HG02884 (cell line): ENCODE measurements at regions not wholly inside any gene's neighbourhood (a gene's known extent, or its start where the extent isn't known, plus 50 kb on each side); places are given as distances from the start of the nearest gene placed in this dataset.

Experiments used
- ATAC-seq: cut with Tn5 transposase; IDR thresholded peaks from one replicate; pipeline ENCODE4 v1.9.1; 2021; ENCODE audit warnings: mild to moderate bottlenecking, moderate library complexity; ENCODE audit not compliant: unreplicated experiment

- no peak for ATAC-seq
Observed at GRCh38 chr12:105939181-105939721, 199.5 kb downstream of the NUAK1 start.

DNA sequence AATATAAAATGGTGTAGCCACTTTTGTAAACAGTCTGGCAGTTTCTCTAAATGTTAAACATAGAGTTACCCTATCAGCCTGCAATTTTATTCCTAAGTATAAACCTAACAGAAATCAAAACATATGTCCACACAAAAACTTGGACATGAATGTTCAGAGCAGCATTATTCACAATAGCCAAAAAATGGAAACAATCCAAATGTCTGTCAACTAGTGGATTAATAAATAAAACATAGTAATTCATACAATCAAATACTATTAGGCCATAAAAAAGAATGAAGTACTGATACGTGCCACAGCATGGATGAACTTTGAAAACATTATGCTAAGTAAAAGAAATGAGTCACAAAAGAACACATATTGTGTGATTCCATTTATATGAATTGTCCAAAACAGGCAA lies 196.5 kb downstream of the NUAK1 start:
- ATAC-seq, result no peak

DNA sequence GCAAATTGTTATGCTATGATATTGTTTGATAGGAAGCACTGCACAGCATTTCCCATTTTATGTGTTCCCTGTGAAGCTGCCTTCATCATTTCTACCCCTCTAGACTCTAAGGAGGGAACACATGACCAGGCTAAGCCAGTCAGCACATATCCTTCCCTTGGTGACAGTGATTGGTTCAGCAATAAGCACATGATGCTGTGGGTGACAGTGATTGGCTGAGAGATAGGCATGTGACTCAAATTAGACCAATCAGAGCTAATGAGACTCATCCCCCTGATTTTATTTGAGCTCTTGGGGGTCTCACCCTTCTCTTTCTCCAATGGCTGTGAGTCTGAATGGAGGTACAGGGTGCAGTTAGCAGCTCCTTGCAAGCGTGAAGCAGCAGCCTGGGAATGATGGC lies 195.2 kb downstream of the NUAK1 start:
- no peak for ATAC-seq

DNA sequence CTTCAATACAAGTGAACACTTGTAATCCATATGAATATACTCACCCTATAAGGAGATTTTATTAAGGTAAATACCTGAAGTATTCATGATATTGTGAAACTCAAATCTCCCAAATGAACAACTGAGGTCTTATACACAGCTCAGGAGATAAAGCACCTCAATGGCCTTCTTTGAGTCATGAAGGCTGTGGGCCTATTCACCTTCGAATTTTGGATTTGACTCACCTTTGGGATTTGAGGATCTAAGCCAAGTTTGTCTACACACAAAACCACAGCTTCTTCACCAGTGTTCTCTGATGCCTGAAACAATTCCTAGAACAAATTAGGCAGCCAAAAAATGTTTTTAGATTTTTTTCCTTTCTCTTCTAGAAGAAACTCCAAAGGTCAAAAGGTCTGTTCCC lies 194.1 kb downstream of the NUAK1 start:
- no peak for ATAC-seq

DNA sequence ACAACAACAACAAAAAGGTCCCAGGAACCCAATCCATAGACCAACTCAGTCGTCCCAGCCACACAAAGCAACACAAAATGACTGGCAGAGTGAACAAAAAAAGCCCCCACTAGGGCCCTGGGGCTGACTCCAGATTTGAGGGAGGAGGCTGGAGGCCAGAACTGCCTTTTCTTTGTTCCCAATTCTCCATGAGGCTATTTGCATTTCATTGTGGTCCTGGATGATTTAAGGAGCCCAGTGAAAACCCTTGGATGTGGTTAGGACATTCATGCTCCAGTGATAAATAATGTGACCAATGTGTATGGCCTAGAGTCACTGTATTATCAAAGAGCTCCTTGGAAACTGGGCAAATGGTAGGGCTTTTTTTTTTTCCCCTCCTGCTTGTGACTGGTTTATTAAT lies 192.9 kb downstream of the NUAK1 start:
- ATAC-seq, result no peak

GRCh38 chr12:105946493-105946901 lies 192.3 kb downstream of the NUAK1 start:
- ATAC-seq, result no peak

DNA sequence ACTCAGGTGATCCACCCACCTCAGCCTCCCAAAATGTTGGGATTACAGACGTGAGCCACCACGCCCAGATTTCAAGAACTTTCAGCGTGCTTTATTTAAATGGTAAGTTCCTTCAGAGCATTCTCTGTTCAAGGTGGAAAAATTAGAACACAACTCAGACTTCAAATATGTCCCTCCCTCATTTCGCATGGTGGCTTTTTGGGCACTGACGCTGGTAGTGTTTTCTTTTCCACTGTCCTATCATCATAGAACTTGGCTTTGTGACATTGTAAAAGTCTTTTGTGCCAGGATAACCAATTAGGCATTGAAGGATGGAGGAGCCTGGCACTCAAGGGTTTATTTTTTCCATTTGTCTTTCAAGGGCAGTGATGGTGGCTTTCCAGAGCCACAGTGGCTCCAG lies 190.8 kb downstream of the NUAK1 start:
- no peak for ATAC-seq

- no peak for ATAC-seq
Observed at GRCh38 chr12:105948331-105948730, 190.4 kb downstream of the NUAK1 start.

DNA sequence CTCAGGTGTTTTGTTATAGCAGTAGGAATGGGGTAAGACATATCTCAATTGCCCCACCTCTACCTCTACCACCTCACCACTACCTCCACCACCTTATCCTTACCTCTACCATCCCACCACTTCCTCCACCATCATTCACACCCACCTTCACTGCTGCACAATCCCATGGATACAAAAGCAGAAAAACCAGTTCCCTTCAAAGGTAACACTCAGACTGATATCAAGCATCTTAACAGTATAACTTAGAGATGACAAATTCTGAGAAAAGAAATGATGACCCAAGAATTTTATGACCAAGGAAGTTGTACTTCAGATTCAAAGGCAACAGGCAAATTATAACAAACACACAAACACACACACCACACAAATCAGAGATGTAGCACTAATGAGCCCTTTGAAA lies 189.4 kb downstream of the NUAK1 start:
- ATAC-seq, result no peak

DNA sequence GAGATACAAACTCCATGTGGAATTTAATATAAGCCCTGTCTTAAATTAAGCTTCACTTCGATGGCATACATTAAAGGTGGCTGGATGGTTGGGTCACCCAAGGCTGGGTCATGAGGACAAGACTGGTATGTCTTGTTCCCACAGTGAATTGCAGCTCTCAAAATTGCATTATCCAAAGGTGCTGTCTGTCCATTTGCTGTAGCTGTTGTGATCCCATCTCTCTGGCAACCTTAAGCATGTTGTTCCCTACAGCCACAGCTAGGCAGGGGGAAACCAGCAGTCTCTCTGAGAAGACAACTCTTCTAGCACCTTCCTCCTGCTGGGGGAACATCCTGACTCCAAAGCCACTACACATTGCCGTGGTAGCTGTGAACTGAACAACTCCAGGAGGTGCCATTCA lies 187.0 kb downstream of the NUAK1 start:
- ATAC-seq, result no peak

DNA sequence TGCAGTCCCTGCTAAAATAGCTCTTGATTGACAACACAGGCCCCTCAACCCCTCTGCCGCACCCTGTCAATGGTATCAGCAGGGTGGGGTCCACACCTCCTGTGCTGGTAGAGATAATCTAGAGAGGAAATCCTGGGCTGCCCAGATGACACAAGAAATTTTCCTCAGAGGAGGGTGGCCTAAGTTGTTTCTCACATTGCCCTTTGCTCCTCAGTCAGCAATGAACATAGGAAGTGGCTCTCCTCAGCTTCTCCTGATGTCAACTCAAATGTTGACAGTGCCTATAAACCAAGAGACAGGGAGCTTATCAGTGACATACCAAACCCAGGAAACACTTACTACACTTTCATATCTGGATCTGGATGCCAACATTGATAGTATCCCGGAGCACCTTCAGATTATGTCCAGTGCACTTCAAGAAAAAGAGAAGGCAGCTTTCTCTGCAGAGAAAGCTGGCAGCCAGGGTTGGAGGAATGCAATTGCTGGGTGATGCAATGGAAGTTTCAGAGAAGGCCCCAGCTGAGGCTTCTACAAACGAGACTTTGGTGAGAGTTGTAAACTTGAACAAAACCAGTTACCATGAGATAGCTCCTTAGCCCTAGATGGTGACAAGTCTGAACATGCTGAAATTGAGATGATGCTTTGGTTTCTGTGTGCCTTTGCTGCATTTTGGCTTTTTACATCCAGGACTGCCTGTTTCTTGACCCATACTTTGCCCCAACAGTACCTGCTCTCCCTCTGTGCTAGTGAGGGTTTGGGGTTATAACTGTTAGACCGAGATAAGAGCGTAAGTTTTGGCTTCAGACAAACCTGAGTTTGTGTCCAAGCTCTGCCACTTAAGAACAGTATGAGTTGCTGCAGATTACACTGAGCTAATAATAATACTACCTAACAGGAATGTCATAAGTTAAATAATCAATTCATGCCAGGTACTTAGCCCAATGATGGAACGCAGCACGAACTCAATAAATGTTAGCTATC lies 183.5 kb downstream of the NUAK1 start:
- ATAC-seq, result no peak

- ATAC-seq, result no peak
Observed at GRCh38 chr12:105955976-105956375, 182.8 kb downstream of the NUAK1 start.

DNA sequence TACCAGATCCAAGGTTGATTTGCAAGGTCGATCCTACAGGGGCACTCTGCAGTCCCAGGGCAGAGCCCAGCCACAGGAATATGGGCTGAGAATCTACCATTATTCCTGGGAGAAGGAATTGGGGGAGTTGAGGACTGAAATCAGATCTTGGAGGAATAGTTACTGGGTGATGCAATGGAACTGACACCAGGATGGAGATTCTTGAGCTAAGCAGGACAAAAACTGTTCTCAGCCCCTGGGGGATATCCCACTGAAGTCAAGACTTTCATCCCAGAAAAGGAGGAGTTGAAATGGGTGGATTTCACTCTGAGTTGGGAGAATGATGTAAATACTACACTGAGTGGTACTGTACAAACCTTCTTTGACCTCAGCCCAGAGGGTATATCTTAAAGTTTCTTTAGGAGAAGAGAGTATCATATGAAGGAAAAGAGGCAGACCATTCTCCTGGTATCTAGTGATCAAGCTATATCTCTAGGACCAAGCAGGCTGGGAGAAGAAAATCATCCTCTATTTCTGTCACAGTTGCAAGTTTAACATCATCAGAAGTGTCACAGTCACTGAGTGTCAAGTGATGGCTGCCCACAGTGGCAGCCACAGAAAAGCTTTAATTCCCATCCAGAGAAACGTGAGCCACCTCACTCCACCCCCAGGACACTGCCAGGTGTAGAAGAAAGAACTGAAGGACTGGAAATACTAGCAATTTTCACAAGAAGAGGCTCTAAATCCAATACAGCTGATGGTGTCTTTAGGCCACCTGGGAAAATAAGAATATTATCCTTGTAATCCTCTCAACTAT lies 181.9 kb downstream of the NUAK1 start:
- ATAC-seq, result no peak

GRCh38 chr12:105960319-105961083 lies 178.3 kb downstream of the NUAK1 start:
- no peak for ATAC-seq

- ATAC-seq, result no peak
Observed at GRCh38 chr12:105961821-105962671, 176.7 kb downstream of the NUAK1 start.

- ATAC-seq, result no peak
Observed at GRCh38 chr12:105967038-105967776, 171.5 kb downstream of the NUAK1 start.

- no peak for ATAC-seq
Observed at GRCh38 chr12:105968025-105968424, 170.7 kb downstream of the NUAK1 start.

DNA sequence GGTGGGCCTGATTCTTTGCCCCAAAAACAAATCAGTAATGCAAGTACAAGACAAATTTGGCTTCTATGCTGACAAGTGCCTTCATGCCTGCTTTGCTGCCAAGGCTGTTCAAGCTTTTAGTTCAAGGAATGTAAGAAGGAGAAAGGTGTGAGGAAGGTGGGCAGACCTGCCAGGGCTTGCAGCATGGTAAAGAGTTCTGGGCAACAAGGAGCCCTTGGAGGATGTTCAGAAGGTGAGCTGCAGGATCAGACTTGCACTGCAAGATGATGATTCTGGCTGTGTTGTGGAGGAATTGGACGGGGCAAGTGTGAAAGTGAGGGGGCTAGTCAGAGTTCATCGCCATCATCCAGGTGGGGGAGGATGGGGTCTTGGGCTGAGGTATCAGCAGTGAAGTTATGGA lies 167.9 kb downstream of the NUAK1 start:
- ATAC-seq, result no peak

GRCh38 chr12:105974738-105975137 lies 164.0 kb downstream of the NUAK1 start:
- no peak for ATAC-seq
